GM12878 (cell line): ENCODE measurements at regions not wholly inside any gene's neighbourhood (a gene's known extent, or its start where the extent isn't known, plus 50 kb on each side); places are given as distances from the start of the nearest gene placed in this dataset.

Experiments used
- ATAC-seq: fragments of 200-7000 bp; cut with Tn5 transposase; 3 replicates; pipeline ENCODE4 v1.9.1; 2020; ENCODE audit warnings: mild to moderate bottlenecking, moderate library complexity
- BruUV-seq: library from RNA; stranded (reverse); fragments of 400-500 nt; replicated peaks from 2 replicates; lab custom pipeline; 2021; lab: Mats Ljungman, UMichigan
- CTCF ChIA-PET: fragments of 300-600 bp; sonication (Branson Sonifier 250); formaldehyde crosslinking; extraction: SDS; loops from one replicate; lab custom pipeline; 2021; ENCODE audit warnings: inconsistent platforms; lab: Yijun Ruan, JAX
- POLR2A ChIA-PET: fragments of 350-600 bp; formaldehyde crosslinking; extraction: SDS; loops from one replicate; lab custom pipeline; 2021; ENCODE audit warnings: inconsistent platforms; lab: Charles Lee
- RAD21 ChIA-PET: fragments of 300-600 bp; sonication (Branson Sonifier 250); formaldehyde crosslinking; loops from one replicate; lab custom pipeline; 2023; ENCODE audit warnings: antibody characterized with exemption; ENCODE audit not compliant: unreplicated experiment; lab: Charles Lee
- SMC1A ChIA-PET: fragments of 300-600 bp; sonication (Branson Sonifier 250); formaldehyde crosslinking; loops from one replicate; lab custom pipeline; 2023; ENCODE audit not compliant: unreplicated experiment, uncharacterized antibody; lab: Charles Lee
- DNase-seq: peaks from one replicate; pipeline ENCODE4 v3.0.0-alpha.2; 2011; ENCODE audit warnings: low read depth, low spot score
- FAIRE-seq: peaks from 3 replicates; lab custom pipeline; 2011; peaks lifted over from hg19 to GRCh38; lab: Jason Lieb, UNC
- H2AFZ ChIP-seq: 2 replicates; pipeline ENCODE4 v1.6.0; 2011; ENCODE audit warnings: low read depth, low read length, control low read depth; ENCODE audit not compliant: control insufficient read depth
- H3K27ac ChIP-seq: 2 replicates; pipeline ENCODE4 v1.5.1; 2011; ENCODE audit warnings: control low read depth; ENCODE audit not compliant: control insufficient read depth, insufficient read depth
- H3K27me3 ChIP-seq, 2 experiments: replicated peaks in 1 of 2; 2 replicates each; pipeline versions ENCODE4 v1.6.0 to v1.6.1; 2011; ENCODE audit warnings: low read length in 1 of 2; ENCODE audit not compliant: control insufficient read depth in 2 of 2, insufficient read depth in 2 of 2
- H3K36me3 ChIP-seq, 2 experiments: 2 replicates each; pipeline ENCODE4 v1.5.1; 2011; ENCODE audit warnings: low read length in 1 of 2; ENCODE audit not compliant: control insufficient read depth in 2 of 2, insufficient read depth in 2 of 2
- H3K4me1 ChIP-seq: 2 replicates; pipeline ENCODE4 v1.6.1; 2011; ENCODE audit warnings: mild to moderate bottlenecking, low read length, moderate library complexity, mixed read lengths; ENCODE audit not compliant: control insufficient read depth, insufficient read depth
- H3K4me2 ChIP-seq: 2 replicates; pipeline ENCODE4 v1.6.0; 2011; ENCODE audit warnings: control low read depth; ENCODE audit not compliant: control insufficient read depth, insufficient read depth
- H3K4me3 ChIP-seq: fragments of 200-600 bp; sonication (generic); 2 replicates; pipeline ENCODE4 v1.5.1; 2016
- H3K79me2 ChIP-seq: 2 replicates; pipeline ENCODE4 v1.6.0; 2011; ENCODE audit warnings: low read length; ENCODE audit not compliant: control insufficient read depth, insufficient read depth
- H3K9ac ChIP-seq: 2 replicates; pipeline ENCODE4 v1.8.0; 2011; ENCODE audit warnings: low read length, control low read depth, mixed read lengths; ENCODE audit not compliant: control insufficient read depth, insufficient read depth
- H3K9me3 ChIP-seq: replicated peaks from 3 replicates; pipeline ENCODE4 v1.5.1; 2011; ENCODE audit warnings: mild to moderate bottlenecking, low read length; ENCODE audit not compliant: control insufficient read depth, insufficient read depth
- H4K20me1 ChIP-seq: 2 replicates; pipeline ENCODE4 v1.6.0; 2011; ENCODE audit not compliant: control insufficient read depth, insufficient read depth
- CTCF ChIP-seq, 3 experiments: IDR thresholded peaks in 2 of 3; conservative IDR thresholded peaks in 1 of 3; 2 replicates each; pipeline ENCODE4 v1.5.1; 2011; ENCODE audit warnings: low read depth in 3 of 3, low read length in 3 of 3, mild to moderate bottlenecking in 3 of 3, control low read depth in 2 of 3, moderate library complexity in 2 of 3, inconsistent platforms in 1 of 3, mixed read lengths in 1 of 3; ENCODE audit not compliant: control insufficient read depth in 2 of 3, insufficient read depth in 1 of 3; ENCODE audit errors: extremely low read depth in 1 of 3
- CUX1 ChIP-seq: IDR thresholded peaks from 2 replicates; pipeline ENCODE4 v1.6.1; 2012; ENCODE audit warnings: improper control_type of control experiment, low read depth, low read length; ENCODE audit not compliant: insufficient replicate concordance
- EGR1 ChIP-seq, 2 experiments: IDR thresholded peaks; 1 replicate in 1 of 2; 2 replicates in 1 of 2; pipeline ENCODE4 v1.6.1; 2011 to 2012; ENCODE audit warnings: low read depth in 2 of 2, low read length in 2 of 2, borderline replicate concordance in 1 of 2, mild to moderate bottlenecking in 1 of 2, moderate library complexity in 1 of 2
- MEF2A ChIP-seq: IDR thresholded peaks from 2 replicates; pipeline ENCODE4 v1.6.1; 2011; ENCODE audit warnings: low read depth, mild to moderate bottlenecking, low read length, moderate library complexity; ENCODE audit not compliant: insufficient read depth
- MTA3 ChIP-seq: IDR thresholded peaks from 2 replicates; pipeline ENCODE4 v1.6.1; 2012; ENCODE audit warnings: low read length, inconsistent platforms, borderline replicate concordance
- NR2F1 ChIP-seq: fragments of 450-650 bp; conservative IDR thresholded peaks from 2 replicates; pipeline ENCODE4 v1.6.1; 2017; ENCODE audit warnings: mild to moderate bottlenecking
- POLR2A ChIP-seq: IDR thresholded peaks from 2 replicates; pipeline ENCODE4 v1.6.1; 2011; ENCODE audit warnings: low read depth, mild to moderate bottlenecking, low read length
- RELA ChIP-seq: fragments of 450-650 bp; IDR thresholded peaks from 2 replicates; pipeline ENCODE4 v1.8.0; 2014; ENCODE audit warnings: borderline replicate concordance; ENCODE audit not compliant: partially characterized antibody
- TBL1XR1 ChIP-seq: IDR thresholded peaks from 2 replicates; pipeline ENCODE4 v1.6.1; 2012; ENCODE audit warnings: low read depth, low read length, improper control_type of control experiment
- WGBS: methylation state at CpG from one replicate; pipeline ENCODE4 v1.1.6; 2016; ENCODE audit warnings: low lambda C conversion rate; ENCODE audit not compliant: insufficient replicate concordance, insufficient coverage; ENCODE audit errors: missing lambda C conversion rate; 5-methylcytosine and 5-hydroxymethylcytosine counted together
- in situ Hi-C: fragments of 300-500 bp; cut with MboI; formaldehyde crosslinking; loops from 9 replicates; pipeline ENCODE4 v1.14.3; 2018; ENCODE audit warnings: mixed read lengths
- intact Hi-C: fragments of 100-400 bp; cut with micrococcal nuclease; formaldehyde crosslinking; loops from one replicate; pipeline ENCODE4 v1.14.2; 2022; ENCODE audit not compliant: unreplicated experiment

- no peak for TF ChIP-seq CUX1
Measured at GRCh38 chrX:39853417-39854030, 244.2 kb downstream of the BCOR start (continued).

GRCh38 chrX:39854772-39855747 lies 242.7 kb downstream of the BCOR start:
- ChIA-PET RAD21 (interaction anchor here (0.7 to 3.7 kb wide), 17 partner anchors 15 to 613 kb away, joined by 3 to 25 read pairs (median 3); partner anchors contain the start of gene BCOR), POLR2A (interaction anchor here (0.6 to 2.5 kb wide), 7 partner anchors 18 to 1583 kb away, joined by 3 to 9 read pairs (median 4); no protein-coding TSS in a partner anchor), CTCF (interaction anchor here (0.8 to 4.2 kb wide), 10 partner anchors 25 to 1087 kb away, joined by 3 to 33 read pairs (median 4); no protein-coding TSS in a partner anchor), SMC1A (interaction anchor here (0.6 to 6.6 kb wide), 16 partner anchors 11 to 1045 kb away, joined by 3 to 51 read pairs (median 4); no protein-coding TSS in a partner anchor)
- Histone ChIP-seq H3K4me1 (peaks cover 57% of the 10 kb centered on the region), H3K79me2 (peaks cover 9% of the 10 kb centered on the region), H3K4me3 (peak overlapping the region; percentile 68), H4K20me1 (no peaks in the 10 kb centered on the region), H3K27ac (peak overlapping the region; percentile 96), H3K4me2 (peak overlapping the region; percentile 82), H3K9me3 (no peaks in the 10 kb centered on the region), H3K27me3 (no peaks in the 10 kb centered on the region), H3K9ac (peak overlapping the region; percentile 80), H3K36me3 (no peaks in the 10 kb centered on the region), H2AFZ (peak overlapping the region; percentile 42)
- 1% methylated on average over 17 of the region's 17 CpGs for WGBS
- FAIRE-seq: peak; percentile 99
- peak; percentile 88 for ATAC-seq
- intact Hi-C loops (loop anchor here (2.0 to 10.0 kb wide), 4 partner anchors 20 to 320 kb away; partner anchors contain the start of gene BCOR), in situ Hi-C loops (no loop called here)
- BruUV-seq: TSS peak; percentile 90
- peak; percentile 82 for DNase-seq
- TF ChIP-seq RELA (peak; percentile 83), EGR1 (IDR thresholded peaks at IDR 0.05; ENCODE audit: borderline replicate concordance in 1 of 2, low read depth in 2 of 2, low read length in 2 of 2) (peak in 1 of 2 experiments; percentile 39; a peak in 1 of 3 replicates), MEF2A (peak; percentile 80; the same call in 1 of the 2 replicates), TBL1XR1 (0 out of 2 replicates have a peak, but pooled peaks have one; percentile 73), POLR2A (peak; percentile 82), MTA3 (peak; percentile 73; the same call in 1 of the 2 replicates), CTCF (IDR thresholded peaks at IDR 0.05 in 2 of 3, conservative IDR thresholded peaks at IDR 0.05 in 1 of 3; ENCODE audit: control insufficient read depth in 2 of 3, extremely low read depth in 1 of 3, insufficient read depth in 1 of 3, low read depth in 3 of 3, low read length in 3 of 3) (peak in 2 of 3 experiments; percentile 25 to 27; a peak in 2 of 6 replicates), NR2F1 (peak; percentile 76)
